HG02678 (cell line): ENCODE measurements at regions not wholly inside any gene's neighbourhood (a gene's known extent, or its start where the extent isn't known, plus 50 kb on each side); places are given as distances from the start of the nearest gene placed in this dataset.
A peak's percentile ranks its signal among the peaks of the same experiment; 100 is the strongest.
"Not testable (repeated sequence)": the region's sequence is repeated elsewhere in the genome, so short reads cannot be mapped to it uniquely, and the experiment has no call there.

Source experiments
- ATAC-seq: cut with Tn5 transposase; IDR thresholded peaks from one replicate; pipeline ENCODE4 v1.9.1; 2021; ENCODE audit warnings: mild to moderate bottlenecking, moderate library complexity; ENCODE audit not compliant: unreplicated experiment

DNA sequence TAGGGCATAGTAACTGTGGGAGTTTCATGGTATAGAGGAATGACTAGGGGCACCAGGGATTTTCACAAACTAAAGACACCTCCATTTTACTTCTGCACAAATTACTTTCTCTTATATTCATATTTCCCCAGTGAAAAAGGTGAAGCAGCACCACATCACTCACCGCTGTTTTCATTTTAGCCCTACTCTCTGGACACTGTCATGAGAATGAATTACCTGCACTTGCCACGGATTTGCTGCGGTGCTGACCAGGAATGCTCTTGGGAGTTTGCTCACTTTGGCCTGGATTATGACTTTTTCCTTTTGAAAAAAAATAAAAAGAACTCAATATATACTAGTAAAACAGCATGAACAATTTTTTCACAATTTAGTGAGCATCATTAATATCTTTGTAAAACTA lies 351.3 kb downstream of the NKX6-1 start:
- ATAC-seq: no peak

DNA sequence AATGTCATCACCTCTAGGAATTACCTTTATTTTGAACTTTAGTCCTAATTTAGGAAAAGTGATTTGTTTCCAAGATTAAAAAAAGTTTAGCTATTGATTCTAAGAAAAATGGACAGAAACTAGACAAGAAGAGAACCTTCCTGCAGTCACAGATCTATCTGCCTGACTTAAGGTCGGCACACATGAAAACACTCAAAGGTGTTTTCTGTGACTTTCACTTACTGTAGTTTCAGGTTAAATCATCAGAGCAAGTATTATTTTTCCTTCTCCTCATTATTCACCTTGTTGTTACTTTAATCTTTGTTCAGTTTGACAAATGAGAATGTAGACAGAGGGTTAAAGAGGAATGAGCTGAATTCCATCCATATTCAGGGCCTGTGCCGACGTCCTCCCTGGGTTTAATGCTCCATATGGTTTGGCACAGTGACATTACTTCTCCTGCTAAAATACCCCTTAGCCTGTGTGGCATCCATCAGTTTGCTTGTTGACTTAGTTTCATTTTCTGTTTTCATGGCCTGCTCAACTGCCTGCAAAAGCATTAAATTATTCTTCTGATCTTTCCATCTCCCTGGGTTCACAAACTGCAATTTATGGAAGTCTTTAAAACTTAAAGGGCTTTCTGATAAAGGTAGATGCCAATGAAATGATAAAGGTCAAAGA lies 352.7 kb downstream of the NKX6-1 start:
- peak; percentile 78 for ATAC-seq

DNA sequence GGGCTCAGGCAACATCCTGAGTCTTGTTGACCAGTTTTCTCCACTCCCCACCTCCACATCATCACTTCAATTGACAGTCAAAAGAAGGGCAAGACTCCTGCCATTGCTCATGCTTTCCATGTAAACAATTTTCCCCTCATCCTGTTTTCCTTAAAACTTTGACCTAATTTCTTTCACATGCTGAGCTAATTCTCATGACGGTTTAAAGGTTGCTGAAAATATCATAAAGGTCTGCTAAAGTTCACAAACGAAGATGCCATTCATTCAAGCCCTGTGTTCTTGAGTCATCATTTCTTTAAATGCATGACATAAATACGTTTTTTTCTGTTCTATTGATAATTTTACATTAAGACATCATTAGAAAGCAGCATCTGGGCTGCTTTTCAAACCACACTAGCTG lies 353.9 kb downstream of the NKX6-1 start:
- ATAC-seq: no peak

DNA sequence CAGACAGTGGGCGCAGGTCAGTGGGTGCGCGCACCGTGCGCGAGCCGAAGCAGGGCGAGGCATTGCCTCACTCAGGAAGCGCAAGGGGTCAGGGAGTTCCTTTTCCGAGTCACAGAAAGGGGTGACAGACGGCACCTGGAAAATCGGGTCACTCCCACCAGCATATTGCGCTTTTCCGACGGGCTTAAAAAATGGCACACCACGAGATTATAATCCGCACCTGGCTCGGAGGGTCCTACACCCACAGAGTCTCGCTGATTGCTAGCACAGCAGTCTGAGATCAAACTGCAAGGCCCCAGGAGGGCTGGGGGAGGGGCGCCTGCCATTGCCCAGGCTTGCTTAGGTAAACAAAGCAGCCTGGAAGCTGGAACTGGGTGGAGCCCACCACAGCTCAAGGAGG lies 372.2 kb downstream of the NKX6-1 start:
- ATAC-seq: not testable (repeated sequence)

DNA sequence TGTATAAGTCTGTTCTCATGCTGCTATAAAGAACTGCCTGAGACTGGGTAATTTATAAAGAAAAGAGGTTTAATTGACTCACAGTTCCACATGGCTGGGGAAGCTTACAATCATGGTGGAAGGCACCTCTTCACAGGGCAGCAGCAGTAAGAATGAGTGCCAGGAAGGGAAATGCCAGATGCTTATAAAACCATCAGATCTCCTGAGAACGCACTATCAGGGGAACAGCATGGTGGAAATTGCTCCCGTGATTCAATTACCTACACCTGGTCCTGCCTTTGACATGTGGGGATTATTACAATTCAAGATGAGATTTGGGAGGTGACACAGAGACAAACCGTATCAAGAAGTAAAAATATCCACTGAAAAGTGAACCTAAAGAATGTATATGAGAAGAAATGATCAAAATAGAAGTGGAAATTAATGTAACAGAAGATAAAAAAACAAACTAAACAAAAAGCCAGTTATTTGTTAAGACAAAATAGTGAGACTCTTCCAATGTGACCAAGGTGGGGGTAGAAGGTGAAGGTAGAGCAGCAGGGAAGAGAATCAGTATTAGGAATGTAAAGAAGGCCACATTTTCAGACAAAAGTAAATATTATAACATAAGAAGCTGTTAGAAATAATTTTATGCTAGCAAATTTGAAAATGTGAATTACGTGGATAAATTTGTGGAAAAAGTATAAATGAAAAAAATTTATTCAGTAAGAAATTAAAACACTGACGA lies 372.9 kb downstream of the NKX6-1 start:
- ATAC-seq: no peak

DNA sequence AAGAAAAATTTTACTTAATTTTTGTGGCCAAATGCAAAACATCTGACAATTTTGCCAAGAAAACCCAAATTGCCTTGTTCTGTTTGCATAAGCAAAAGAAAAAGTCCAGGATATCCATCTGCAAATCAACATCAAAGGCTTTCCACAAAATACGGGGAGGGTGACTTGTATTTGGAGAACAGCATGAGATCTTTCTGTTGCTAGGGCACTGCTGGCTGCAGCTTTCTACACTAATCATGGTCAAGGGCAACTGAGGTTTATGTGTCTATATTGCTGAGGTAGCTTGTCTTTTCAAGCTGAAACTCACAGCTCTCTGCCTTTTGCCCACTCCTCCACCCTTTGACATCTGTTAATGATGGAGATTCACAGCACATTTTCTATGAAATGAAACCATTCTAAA lies 389.1 kb downstream of the NKX6-1 start:
- ATAC-seq: no peak

DNA sequence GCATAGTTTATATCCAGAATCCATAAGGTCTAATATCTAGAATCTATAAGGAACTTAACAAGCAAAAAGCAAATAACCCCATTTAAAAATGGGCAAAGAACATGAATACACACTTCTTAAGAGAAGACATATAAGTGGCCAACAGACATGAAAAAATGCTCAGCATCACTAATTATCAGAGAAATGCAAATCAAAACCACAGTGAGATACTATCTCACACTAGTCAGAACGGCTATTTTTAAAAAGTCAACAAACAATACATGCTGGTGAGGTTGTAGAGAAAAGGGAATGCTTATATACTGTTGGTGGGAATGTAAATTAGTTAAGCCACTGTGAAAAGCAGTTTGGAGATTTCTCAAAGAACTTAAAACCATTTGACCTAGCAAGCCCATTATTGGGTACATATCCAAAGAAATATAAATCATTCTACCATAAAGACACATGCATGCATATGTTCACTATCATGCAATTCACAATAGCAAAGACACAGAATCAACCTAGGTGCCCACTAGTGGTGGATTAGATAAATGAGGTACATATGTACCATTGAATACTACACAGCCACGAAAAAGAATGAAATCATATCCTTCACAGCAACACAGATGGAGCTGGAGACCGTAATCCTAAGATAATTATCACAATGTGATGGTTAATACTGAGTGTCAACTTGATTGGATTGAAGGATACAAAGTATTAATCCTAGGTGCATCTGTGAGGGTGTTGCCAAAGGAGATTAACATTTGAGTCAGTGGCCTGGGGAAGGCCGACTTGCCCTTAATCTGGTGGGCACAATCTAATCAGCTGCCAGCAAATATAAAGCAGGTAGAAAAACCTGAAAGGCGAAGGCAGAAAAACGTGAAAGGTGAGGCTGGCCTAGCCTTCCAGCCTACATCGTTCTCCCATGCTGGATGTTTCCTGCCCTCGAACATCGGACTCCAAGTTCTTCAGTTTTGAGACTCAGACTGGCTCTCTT lies 397.2 kb downstream of the NKX6-1 start:
- not testable (repeated sequence) for ATAC-seq

DNA sequence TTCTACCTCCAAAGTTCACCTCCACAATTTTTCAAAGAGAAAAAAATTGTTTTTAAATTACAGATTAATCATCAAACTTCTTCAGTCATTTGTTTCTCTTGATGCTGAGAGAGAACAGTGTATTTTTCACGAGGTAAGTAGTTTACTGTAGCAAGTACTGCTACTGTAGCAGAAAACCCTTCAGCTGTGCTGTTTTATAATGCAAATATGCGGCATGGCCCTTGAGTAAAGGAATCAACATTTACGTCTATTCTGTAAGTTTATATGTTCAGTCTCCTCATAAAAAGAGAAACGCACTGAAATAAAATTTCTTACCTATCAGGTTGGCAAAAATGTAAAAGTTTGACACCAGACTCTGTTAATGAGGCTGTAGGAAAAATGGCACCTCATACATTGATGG lies 399.0 kb downstream of the NKX6-1 start:
- no peak for ATAC-seq

DNA sequence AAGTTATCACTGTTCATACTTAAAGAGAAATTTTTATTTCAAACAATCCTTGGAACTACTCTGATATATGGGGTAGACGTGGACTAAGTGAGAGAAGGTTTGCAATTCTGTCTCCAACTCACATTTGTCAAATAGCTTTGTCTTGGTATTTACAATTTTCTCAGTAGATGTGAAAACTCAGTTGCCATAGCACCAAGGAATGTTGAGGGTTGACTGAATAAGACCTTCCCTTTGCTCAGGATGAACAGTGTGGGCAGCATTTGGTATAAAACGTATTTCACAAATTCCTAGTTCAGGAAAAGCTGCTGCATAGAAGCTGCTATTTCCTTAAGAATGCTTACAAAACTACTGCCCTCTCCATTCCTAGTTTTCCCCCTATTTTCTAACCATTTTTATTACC lies 399.5 kb downstream of the NKX6-1 start:
- no peak for ATAC-seq

DNA sequence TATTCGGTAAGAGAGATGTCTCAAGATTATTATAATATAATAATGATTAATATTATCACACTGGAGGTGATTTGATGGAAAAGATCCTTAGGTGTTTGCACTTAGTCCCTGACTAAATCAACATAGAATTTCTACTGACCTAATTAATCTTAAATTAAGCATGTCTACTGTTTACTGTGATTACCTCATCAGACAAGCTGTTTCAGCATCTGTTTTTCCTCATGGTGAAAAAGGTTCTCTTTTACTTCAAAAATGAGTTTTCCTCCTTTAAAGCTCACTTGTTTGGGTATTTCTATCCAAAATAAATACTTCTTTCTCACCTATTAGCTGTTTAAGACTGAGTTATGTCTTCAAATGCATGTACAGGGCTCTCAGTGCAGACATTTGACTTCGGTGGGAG lies 407.8 kb downstream of the NKX6-1 start:
- ATAC-seq: no peak

DNA sequence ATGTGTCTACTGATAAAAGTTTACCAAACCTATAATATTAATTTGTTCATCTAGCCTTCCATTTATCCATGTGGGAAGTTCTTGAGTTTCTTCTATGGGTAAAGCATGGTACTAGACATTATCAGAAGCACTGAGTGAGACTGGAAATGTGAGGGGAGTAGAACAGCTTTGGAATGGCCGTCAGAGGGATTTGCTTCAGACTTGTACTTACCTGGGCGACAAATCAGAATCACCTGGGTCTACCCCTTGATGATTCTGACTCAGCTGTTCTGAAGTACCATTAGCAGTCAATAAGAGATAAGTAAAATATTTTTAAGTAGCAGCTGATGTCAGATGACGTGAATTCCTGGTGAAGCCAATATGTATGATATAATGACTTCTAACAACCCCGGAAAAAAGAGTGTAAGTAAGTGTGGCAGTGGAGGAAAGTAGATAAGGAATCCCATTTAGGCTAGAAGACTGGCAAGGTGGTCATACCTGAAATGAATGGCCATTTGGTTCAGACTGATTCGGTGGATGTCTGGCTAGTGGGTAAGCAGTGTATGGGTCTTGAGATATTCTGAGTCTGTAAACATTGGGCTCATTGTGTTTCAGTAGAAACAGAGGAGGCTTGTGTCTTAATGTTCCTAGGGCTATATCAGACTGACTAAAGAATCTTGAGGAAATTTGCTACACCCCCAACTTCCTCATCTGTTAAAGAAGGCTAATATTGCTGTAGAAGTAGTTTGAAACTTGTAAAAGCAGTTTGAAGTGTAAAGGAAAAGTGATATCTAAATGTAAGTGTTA lies 409.2 kb downstream of the NKX6-1 start:
- ATAC-seq: no peak

DNA sequence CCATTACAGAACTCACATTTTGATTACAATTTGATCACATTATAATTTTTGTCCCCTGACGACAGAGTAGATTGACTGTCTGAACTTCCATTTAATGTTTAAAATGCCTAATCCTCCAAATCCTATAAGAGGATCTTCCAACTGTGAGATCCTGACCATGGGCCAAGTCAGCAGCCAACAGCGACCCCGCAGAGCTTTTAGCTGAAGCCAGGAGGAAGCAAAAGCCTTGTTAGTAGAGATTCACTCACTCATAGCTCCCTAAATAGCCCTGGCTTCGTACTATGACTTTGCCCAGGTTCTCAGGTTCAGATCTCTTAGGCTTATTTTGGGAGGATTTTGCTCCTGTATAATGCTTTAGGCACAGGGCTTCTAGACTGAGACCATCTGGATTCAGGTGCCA lies 413.1 kb downstream of the NKX6-1 start:
- ATAC-seq: no peak

DNA sequence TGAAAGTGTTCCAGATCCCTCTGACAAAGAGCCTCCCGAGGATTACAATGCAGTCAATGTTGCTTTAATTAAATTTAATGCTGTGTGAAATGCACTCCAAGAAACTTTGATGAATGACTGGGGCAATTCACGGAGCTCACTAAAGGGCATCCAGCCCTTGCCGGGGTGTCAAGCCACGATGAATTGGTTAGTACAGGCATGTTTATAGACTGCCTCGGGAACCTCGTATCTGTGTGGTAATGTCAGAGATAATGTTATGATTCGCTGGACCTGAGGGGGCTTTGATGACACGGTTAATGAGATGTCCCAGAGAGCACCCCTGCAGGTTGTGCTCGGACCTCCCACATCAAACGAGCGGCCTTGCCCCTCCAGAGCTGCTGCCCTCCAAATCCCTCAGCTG lies 428.8 kb downstream of the NKX6-1 start:
- ATAC-seq: no peak

DNA sequence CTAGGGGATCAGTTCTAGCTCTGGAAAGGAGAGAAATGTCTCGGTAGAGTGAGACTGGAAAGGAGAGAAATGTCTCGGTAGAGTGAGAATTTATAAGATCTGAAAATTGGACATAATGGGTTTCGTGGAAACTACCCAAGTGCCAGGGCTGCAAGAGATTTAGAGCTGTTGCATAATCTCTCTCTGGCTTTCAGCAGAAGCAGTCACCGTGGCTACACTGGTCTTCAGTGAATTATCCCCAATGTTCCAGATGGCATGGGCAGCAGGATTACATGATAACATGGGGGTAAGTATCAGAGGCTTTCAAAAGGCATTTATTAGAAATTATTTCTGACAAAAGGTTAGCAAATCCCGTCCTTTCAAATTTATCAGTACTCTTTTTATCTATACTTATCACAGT lies 435.5 kb downstream of the NKX6-1 start:
- ATAC-seq: no peak

DNA sequence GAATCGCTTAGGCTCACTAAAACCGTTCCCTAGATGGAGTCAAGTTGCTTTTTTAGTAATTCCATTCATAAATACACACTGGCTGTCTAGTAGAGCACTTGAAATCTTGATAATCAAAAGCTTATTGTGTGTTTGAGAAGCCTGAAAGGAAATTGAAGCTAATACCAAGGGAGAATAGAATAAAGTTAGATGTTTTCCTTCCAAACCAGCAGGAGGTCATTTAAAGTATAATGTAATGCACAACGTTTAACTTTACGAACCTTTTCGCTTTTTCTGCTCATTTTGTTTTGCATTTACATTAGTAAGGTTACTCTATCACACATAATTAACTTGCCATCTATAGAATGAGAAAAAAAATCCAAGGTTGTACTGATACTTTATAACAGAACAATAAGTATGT lies 440.9 kb downstream of the NKX6-1 start:
- ATAC-seq: no peak

DNA sequence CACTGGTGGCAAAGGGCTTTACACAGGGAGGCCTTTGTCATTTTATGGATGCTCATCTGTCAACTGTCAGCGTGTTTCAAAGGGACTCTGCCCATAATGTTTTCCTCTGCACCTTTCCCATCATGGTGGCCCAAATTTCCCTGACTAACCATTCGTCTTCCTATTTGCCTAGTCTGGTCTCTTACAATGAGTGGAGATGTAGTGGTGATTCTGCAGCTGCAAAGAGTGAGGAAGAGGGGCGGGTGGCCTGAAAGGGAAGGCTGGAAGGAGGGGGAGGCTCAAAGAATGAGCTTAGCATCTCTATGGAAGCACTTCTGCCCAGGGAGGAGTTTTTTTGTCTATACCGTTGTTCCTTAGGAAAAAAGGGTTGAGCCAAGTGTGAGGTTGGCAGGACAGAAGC lies 447.5 kb downstream of the NKX6-1 start:
- no peak for ATAC-seq

DNA sequence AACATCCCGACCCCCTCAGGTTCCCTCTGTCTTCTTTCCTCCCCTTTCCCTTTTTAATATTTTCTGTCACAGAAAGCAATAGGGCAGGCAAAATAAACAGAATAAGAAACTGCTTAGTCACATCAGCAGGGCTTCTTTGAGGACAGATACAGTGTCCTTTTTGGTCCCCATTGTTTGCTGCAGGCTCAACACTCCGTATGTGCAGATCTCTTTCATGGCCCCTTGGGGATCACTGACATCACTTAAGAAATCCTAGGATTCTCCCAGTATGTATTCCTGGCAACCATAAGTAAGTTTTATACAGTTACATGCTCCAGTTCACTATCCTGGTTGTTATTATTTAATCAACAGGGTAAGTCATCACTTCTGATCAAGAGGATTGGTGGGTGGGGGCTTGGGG lies 448.0 kb downstream of the NKX6-1 start:
- no peak for ATAC-seq

DNA sequence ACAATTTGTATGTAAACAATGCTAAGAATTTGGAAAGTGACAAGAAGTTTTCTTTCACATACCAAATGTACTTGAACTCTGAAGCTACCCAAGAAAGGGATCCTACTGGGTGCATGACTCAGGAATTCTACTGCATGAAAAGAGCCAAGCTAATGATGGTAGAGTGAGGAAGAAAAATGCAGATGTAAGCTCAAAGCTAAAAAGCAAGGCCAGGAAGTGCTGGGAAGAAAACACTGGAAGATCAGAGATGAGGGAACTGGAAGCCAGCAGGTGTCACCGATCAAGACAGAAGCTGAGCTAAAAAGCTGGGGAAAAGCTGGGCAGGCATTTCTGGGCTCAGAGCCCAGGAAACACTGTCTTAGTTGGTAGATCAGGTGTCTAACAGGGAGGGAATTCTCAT lies 449.1 kb downstream of the NKX6-1 start:
- no peak for ATAC-seq

DNA sequence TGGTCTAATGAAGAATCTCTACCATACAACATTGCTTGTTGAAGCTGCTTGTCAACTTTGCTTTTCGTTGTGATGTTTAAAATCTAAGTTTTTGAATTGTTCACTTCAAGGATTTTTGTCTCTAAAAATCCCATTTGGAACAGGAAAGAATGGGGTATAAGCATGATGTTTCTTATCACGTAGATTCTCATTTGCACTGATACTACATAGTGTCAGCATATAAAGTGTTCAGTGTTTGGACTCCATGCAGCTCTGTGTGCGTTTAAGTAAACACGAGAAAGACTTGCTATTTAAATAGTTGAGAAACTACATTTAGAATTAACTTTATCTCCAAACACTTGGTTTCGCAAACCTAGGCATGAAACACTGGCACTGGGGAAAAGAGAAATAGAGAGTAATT lies 452.5 kb downstream of the NKX6-1 start:
- no peak for ATAC-seq

DNA sequence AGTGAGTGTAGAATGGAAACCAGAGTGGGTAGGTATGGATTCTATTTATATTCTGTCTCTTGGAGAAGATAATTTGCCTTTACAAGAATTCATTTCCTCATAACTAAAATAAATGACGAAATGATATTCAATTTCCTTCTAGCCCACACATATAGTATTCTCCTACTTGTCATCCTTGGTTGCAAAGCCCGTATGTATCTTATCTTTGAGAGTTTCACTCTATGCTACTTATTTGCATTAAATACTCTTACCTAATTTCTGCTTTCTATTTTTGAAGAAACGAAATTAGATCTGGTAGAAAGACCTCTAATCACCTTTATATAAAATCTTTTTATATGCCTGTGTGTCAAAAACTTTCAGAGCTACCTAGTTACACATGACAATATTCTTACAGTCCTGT lies 457.7 kb downstream of the NKX6-1 start:
- no peak for ATAC-seq

DNA sequence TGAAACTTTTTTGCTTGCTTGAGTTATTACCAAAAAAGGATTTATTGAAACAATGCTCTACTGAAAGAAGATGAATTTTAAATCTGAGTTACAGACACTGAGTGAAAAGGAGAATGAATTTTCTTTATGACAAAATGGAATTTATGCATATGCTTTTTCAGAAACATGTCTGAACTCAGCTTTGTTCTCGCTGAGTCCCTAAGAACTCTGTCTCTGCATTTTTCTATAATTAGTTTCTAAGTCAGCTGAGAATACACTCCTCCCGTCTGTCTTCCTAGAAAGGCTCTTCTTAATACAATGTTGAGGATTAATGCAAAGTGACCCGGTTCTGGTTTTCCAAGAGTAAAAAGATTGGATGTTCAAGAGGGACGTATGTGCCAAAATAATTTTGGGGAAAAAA lies 463.5 kb downstream of the NKX6-1 start:
- ATAC-seq: no peak
